Testis (tissue), 2 donors: ENCODE measurements at regions not wholly inside any gene's neighbourhood (a gene's known extent, or its start where the extent isn't known, plus 50 kb on each side); places are given as distances from the start of the nearest gene placed in this dataset.

Source experiments
- DNase-seq: peaks from one replicate; pipeline ENCODE4 v3.0.0-alpha.2; 2019
- H3K27ac ChIP-seq, 2 donors: fragments of 200-600 bp; sonication (generic); one replicate each; pipeline ENCODE4 v1.5.1; 2019
- H3K27me3 ChIP-seq: fragments of 200-600 bp; sonication (generic); one replicate; pipeline ENCODE4 v1.5.1; 2019
- H3K36me3 ChIP-seq: fragments of 200-600 bp; sonication (generic); one replicate; pipeline ENCODE4 v1.5.1; 2017; ENCODE audit warnings: low read depth; ENCODE audit errors: missing control alignments
- H3K4me1 ChIP-seq: fragments of 200-600 bp; sonication (generic); one replicate; pipeline ENCODE4 v1.5.1; 2019
- H3K4me3 ChIP-seq, 2 donors: fragments of 200-600 bp; sonication (generic); one replicate each; pipeline ENCODE4 v1.5.1; 2017 to 2019
- H3K9me3 ChIP-seq: fragments of 200-600 bp; sonication (generic); one replicate; pipeline ENCODE4 v1.5.1; 2017
- CTCF ChIP-seq, 3 experiments: fragments of 450-650 bp in 2 of 3; fragments of 200-600 bp in 1 of 3; sonication (generic) in 1 of 3; IDR thresholded peaks; one replicate each; pipeline ENCODE4 v1.5.1; 2016 to 2019; ENCODE audit warnings: antibody characterized with exemption in 3 of 3, mild to moderate bottlenecking in 2 of 3, moderate library complexity in 1 of 3
- POLR2A ChIP-seq: fragments of 450-650 bp; IDR thresholded peaks from one replicate; pipeline ENCODE4 v1.6.1; 2017; ENCODE audit warnings: antibody characterized with exemption, mild to moderate bottlenecking, moderate library complexity
- WGBS, 2 donors: methylation state at CpG; one replicate each; pipeline ENCODE4 v1.1.5; 2018; 5-methylcytosine and 5-hydroxymethylcytosine counted together
- intact Hi-C: fragments of 100-400 bp; cut with DNase I; formaldehyde crosslinking; loops from one replicate; pipeline ENCODE4 v1.15.1; 2023; ENCODE audit warnings: low total_unique reads

GRCh38 chr15:66844041-66844746 lies 142.2 kb downstream of the SMAD6 start:
- no peaks in the 10 kb centered on the region for H3K27me3 ChIP-seq
- H3K9me3 ChIP-seq = no peaks in the 10 kb centered on the region
- TF ChIP-seq CTCF (IDR thresholded peaks at IDR 0.05) = no peak
- no peak for TF ChIP-seq POLR2A
- H3K27ac ChIP-seq = no peak overlapping the region
- no peak for DNase-seq
- H3K36me3 ChIP-seq = no peaks in the 10 kb centered on the region
- intact Hi-C loops = loop anchor here (10.0 kb wide), 1 partner anchor 139 kb away; the partner anchor contains the start of gene SMAD6
- H3K4me3 ChIP-seq = no peak overlapping the region
- WGBS, 2 donors = 83 to 85% methylated on average over 7 to 8 of the region's 8 CpGs
- peaks cover 7% of the 10 kb centered on the region for H3K4me1 ChIP-seq

GRCh38 chr15:66844747-66845145 lies 142.7 kb downstream of the SMAD6 start:
- no peaks in the 10 kb centered on the region for H3K36me3 ChIP-seq
- intact Hi-C loops = loop anchor here (10.0 kb wide), 1 partner anchor 140 kb away; the partner anchor contains the start of gene SMAD6
- no peak overlapping the region for H3K4me3 ChIP-seq
- DNase-seq = no peak
- peaks cover 7% of the 10 kb centered on the region for H3K4me1 ChIP-seq
- H3K27me3 ChIP-seq = no peaks in the 10 kb centered on the region
- H3K27ac ChIP-seq = no peak overlapping the region
- 96 to 100% methylated on average over 3 to 5 of the region's 5 CpGs for WGBS, 2 donors
- no peak for TF ChIP-seq POLR2A
- no peak for TF ChIP-seq CTCF (IDR thresholded peaks at IDR 0.05)
- H3K9me3 ChIP-seq = no peaks in the 10 kb centered on the region

- peaks cover 12% of the 10 kb centered on the region for H3K4me1 ChIP-seq
- no peaks in the 10 kb centered on the region for H3K9me3 ChIP-seq
- no peaks in the 10 kb centered on the region for H3K36me3 ChIP-seq
- intact Hi-C loops = loop anchor here (10.0 kb wide), 1 partner anchor 141 kb away; the partner anchor contains the start of gene SMAD6
- TF ChIP-seq CTCF (IDR thresholded peaks at IDR 0.05) (no peak), POLR2A (no peak)
- no peak overlapping the region for H3K4me3 ChIP-seq
- H3K27ac ChIP-seq = no peak overlapping the region
- 89 to 93% methylated on average over 11 to 13 of the region's 13 CpGs for WGBS, 2 donors
- no peak for DNase-seq
- H3K27me3 ChIP-seq = no peaks in the 10 kb centered on the region
These were observed 143.3 kb downstream of the SMAD6 start for GRCh38 chr15:66845266-66845785.

- TF ChIP-seq CTCF (IDR thresholded peaks at IDR 0.05) (no peak), POLR2A (no peak)
- Histone ChIP-seq H3K4me1 (peaks cover 19% of the 10 kb centered on the region), H3K27me3 (no peaks in the 10 kb centered on the region), H3K4me3 (no peak overlapping the region), H3K9me3 (no peaks in the 10 kb centered on the region), H3K27ac (no peak overlapping the region), H3K36me3 (no peaks in the 10 kb centered on the region)
- intact Hi-C loops = loop anchor here (10.0 kb wide), 1 partner anchor 141 kb away; the partner anchor contains the start of gene SMAD6
- 87 to 89% methylated on average over 5 of the region's 5 CpGs for WGBS, 2 donors
- no peak for DNase-seq
These were observed 144.0 kb downstream of the SMAD6 start for GRCh38 chr15:66846031-66846430.
